CD4-positive, alpha-beta T cell (primary cell): ENCODE measurements at regions not wholly inside any gene's neighbourhood (a gene's known extent, or its start where the extent isn't known, plus 50 kb on each side); places are given as distances from the start of the nearest gene placed in this dataset.

ENCODE experiments used
- ATAC-seq: fragments of 200-7000 bp; cut with Tn5 transposase; one replicate; pipeline ENCODE4 v1.10.0; 2022; ENCODE audit warnings: mild to moderate bottlenecking; ENCODE audit not compliant: poor library complexity
- CTCF ChIA-PET: fragments of 350-600 bp; sonication (Branson Sonifier 250); formaldehyde crosslinking; loops from one replicate; lab custom pipeline; 2021; ENCODE audit warnings: antibody characterized with exemption, inconsistent platforms; lab: Charles Lee
- POLR2A ChIA-PET: fragments of 350-600 bp; sonication (Branson Sonifier 250); formaldehyde crosslinking; loops from one replicate; lab custom pipeline; 2021; ENCODE audit warnings: antibody characterized with exemption, inconsistent platforms; lab: Charles Lee
- DNase-seq, 14 experiments: peaks; one replicate each; pipeline ENCODE4 v3.0.0-alpha.2; 2013 to 2020; ENCODE audit warnings: mixed read lengths in 2 of 14
- H3K27ac ChIP-seq, 2 donors: one replicate each; pipeline versions ENCODE4 v1.5.1 to v1.7.0; 2013; ENCODE audit warnings: low read length in 2 of 2, low read depth in 1 of 2, mild to moderate bottlenecking in 1 of 2
- H3K27me3 ChIP-seq, 2 experiments: 1 replicate in 1 of 2; 2 replicates in 1 of 2; pipeline versions ENCODE4 v1.6.1 to v1.7.0; 2013; ENCODE audit warnings: low read length in 2 of 2, control low read depth in 1 of 2, mild to moderate bottlenecking in 1 of 2, moderate library complexity in 1 of 2; ENCODE audit not compliant: insufficient read depth in 2 of 2, control insufficient read depth in 1 of 2
- H3K36me3 ChIP-seq: one replicate; pipeline ENCODE4 v1.6.1; 2013; ENCODE audit warnings: low read length, control low read depth; ENCODE audit not compliant: insufficient read depth
- H3K4me1 ChIP-seq: one replicate; pipeline ENCODE4 v1.6.1; 2013; ENCODE audit warnings: low read length, control low read depth; ENCODE audit not compliant: insufficient read depth
- H3K4me3 ChIP-seq: one replicate; pipeline ENCODE4 v1.5.1; 2013; ENCODE audit warnings: mild to moderate bottlenecking, low read length, moderate library complexity
- H3K9me3 ChIP-seq, 2 experiments: 1 replicate in 1 of 2; 2 replicates in 1 of 2; pipeline versions ENCODE4 v1.6.1 to v1.7.0; 2013; ENCODE audit warnings: low read length in 2 of 2, mild to moderate bottlenecking in 2 of 2, control low read depth in 1 of 2, moderate library complexity in 1 of 2; ENCODE audit not compliant: control insufficient read depth in 1 of 2, insufficient read depth in 1 of 2
- H3K27ac Mint-ChIP-seq: one replicate; pipeline ENCODE4 v1.8.0; 2020; ENCODE audit warnings: mixed read lengths
- H3K27me3 Mint-ChIP-seq: one replicate; pipeline ENCODE4 v1.8.0; 2021; ENCODE audit warnings: mixed read lengths
- H3K36me3 Mint-ChIP-seq: one replicate; pipeline ENCODE4 v1.8.0; 2021; ENCODE audit warnings: low read depth, mixed read lengths
- H3K4me1 Mint-ChIP-seq: one replicate; pipeline ENCODE4 v1.8.0; 2021; ENCODE audit warnings: low read depth, mixed read lengths
- H3K4me3 Mint-ChIP-seq: one replicate; pipeline ENCODE4 v1.8.0; 2020; ENCODE audit warnings: mild to moderate bottlenecking, mixed read lengths
- H3K9me3 Mint-ChIP-seq: one replicate; pipeline ENCODE4 v1.8.0; 2020; ENCODE audit warnings: mixed read lengths
- intact Hi-C, 2 experiments: fragments of 100-400 bp; cut with DNase I in 1 of 2; cut with micrococcal nuclease in 1 of 2; formaldehyde crosslinking; loops; one replicate each; pipeline versions ENCODE4 v1.15.1 to v1.9.0; 2023 to 2025; cut with DNase I, micrococcal nuclease
- TF ChIP-seq, protein P1 (sequence below): fragments of 200-600 bp; IDR thresholded peaks from one replicate; pipeline ENCODE4 v1.8.0; 2022; ENCODE audit warnings: antibody characterized with exemption, mild to moderate bottlenecking

DNA sequence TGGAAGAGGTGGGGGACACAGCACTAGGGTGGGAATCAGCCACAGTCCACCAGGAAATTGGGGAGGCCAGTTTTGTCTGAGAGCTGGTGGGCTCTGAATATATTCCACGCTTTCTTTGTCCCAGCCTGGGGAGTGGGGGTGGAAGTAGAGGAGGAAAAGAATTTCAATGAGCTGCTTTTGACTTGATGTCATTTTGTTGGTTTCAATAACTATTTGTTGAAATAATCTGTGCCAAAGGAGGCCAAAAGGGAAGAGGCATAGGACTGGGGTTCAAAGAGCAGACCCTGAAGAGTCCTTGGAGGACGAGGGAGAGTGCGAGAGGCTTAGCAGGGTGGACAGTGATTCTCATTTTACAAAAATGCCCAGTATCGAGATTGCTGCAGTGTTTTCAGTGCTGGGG lies 262.3 kb downstream of the SHQ1 start:
- Mint-ChIP-seq H3K4me3 (no peak overlapping the region), H3K27me3 (no peaks in the 10 kb centered on the region), H3K9me3 (no peaks in the 10 kb centered on the region), H3K36me3 (no peaks in the 10 kb centered on the region), H3K4me1 (no peaks in the 10 kb centered on the region), H3K27ac (no peak overlapping the region)
- intact Hi-C loops, result no loop called here
- ATAC-seq, result no peak
- no peaks in the 10 kb centered on the region for H3K27me3 ChIP-seq
- no peak overlapping the region for H3K27ac ChIP-seq
- ChIA-PET CTCF (no interaction called here), POLR2A (no interaction called here)
- TF ChIP-seq, protein P1, sequence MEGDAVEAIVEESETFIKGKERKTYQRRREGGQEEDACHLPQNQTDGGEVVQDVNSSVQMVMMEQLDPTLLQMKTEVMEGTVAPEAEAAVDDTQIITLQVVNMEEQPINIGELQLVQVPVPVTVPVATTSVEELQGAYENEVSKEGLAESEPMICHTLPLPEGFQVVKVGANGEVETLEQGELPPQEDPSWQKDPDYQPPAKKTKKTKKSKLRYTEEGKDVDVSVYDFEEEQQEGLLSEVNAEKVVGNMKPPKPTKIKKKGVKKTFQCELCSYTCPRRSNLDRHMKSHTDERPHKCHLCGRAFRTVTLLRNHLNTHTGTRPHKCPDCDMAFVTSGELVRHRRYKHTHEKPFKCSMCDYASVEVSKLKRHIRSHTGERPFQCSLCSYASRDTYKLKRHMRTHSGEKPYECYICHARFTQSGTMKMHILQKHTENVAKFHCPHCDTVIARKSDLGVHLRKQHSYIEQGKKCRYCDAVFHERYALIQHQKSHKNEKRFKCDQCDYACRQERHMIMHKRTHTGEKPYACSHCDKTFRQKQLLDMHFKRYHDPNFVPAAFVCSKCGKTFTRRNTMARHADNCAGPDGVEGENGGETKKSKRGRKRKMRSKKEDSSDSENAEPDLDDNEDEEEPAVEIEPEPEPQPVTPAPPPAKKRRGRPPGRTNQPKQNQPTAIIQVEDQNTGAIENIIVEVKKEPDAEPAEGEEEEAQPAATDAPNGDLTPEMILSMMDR, result no peak
- no peak overlapping the region for H3K4me3 ChIP-seq
- no peaks in the 10 kb centered on the region for H3K9me3 ChIP-seq
- DNase-seq, result no peak
- no peaks in the 10 kb centered on the region for H3K36me3 ChIP-seq
- no peaks in the 10 kb centered on the region for H3K4me1 ChIP-seq

DNA sequence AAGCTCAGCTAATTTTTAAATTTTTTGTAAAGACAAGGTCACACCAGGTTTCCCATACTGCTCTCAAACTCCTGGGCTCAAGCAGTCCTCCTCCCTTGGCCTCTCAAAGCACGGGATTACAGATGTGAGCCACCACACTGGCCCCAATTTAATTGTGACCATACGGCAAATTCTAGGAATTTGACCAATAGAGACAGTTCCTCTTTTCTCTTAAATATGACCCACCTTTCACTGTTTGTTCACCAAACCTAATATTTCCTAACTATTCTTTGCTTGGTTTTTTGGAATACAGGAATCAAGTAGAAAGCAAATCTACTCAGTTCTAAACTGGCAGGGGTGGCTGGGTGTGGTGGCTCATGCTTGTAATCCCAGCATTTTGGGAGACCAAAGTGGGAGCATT lies 264.0 kb downstream of the SHQ1 start:
- Histone ChIP-seq H3K9me3 (no peaks in the 10 kb centered on the region), H3K27ac (no peak overlapping the region), H3K27me3 (no peaks in the 10 kb centered on the region), H3K4me3 (no peak overlapping the region), H3K36me3 (no peaks in the 10 kb centered on the region), H3K4me1 (no peaks in the 10 kb centered on the region)
- TF ChIP-seq, protein P1, result no peak
- Mint-ChIP-seq H3K36me3 (no peaks in the 10 kb centered on the region), H3K4me3 (no peak overlapping the region), H3K9me3 (no peaks in the 10 kb centered on the region), H3K27me3 (no peaks in the 10 kb centered on the region), H3K4me1 (no peaks in the 10 kb centered on the region), H3K27ac (no peak overlapping the region)
- DNase-seq (no peak), ATAC-seq (no peak)
- intact Hi-C loops, result no loop called here
- CTCF ChIA-PET, result no interaction called here
- POLR2A ChIA-PET, result no interaction called here

DNA sequence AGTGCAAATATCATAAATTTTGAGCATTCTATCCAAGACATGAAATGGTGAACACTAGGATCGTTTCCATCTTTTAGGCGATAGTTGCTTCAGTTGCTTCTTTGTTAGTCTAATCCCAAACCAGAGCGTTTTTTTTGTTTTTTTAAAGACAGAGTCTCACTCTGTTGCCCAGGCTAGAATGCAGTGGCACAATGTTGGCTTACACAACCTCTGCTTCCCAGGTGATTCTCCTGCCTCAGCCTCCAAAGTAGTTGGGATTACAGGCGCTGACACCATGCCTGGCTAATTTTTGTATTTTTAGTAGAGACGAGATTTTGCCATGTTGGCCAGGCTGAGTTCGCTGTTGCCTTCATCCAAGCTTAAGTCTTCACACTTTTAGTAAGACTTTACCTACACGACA lies 265.3 kb downstream of the SHQ1 start:
- H3K9me3 ChIP-seq, result no peaks in the 10 kb centered on the region
- no peak for DNase-seq
- H3K9me3 Mint-ChIP-seq, result no peaks in the 10 kb centered on the region
- no peak overlapping the region for H3K27ac ChIP-seq
- H3K4me1 Mint-ChIP-seq, result no peaks in the 10 kb centered on the region
- POLR2A ChIA-PET, result no interaction called here
- no peak overlapping the region for H3K4me3 ChIP-seq
- no peak for ATAC-seq
- H3K4me1 ChIP-seq, result no peaks in the 10 kb centered on the region
- H3K4me3 Mint-ChIP-seq, result no peak overlapping the region
- H3K27me3 ChIP-seq, result no peaks in the 10 kb centered on the region
- H3K36me3 ChIP-seq, result no peaks in the 10 kb centered on the region
- intact Hi-C loops, result no loop called here
- CTCF ChIA-PET, result no interaction called here
- no peaks in the 10 kb centered on the region for H3K27me3 Mint-ChIP-seq
- TF ChIP-seq, protein P1, result no peak
- no peaks in the 10 kb centered on the region for H3K36me3 Mint-ChIP-seq
- no peak overlapping the region for H3K27ac Mint-ChIP-seq
